HG02870 (cell line): ENCODE measurements at regions not wholly inside any gene's neighbourhood (a gene's known extent, or its start where the extent isn't known, plus 50 kb on each side); places are given as distances from the start of the nearest gene placed in this dataset.

Experiments
- ATAC-seq: cut with Tn5 transposase; IDR thresholded peaks from one replicate; pipeline ENCODE4 v1.9.1; 2021; ENCODE audit warnings: mild to moderate bottlenecking, moderate library complexity; ENCODE audit not compliant: unreplicated experiment

DNA sequence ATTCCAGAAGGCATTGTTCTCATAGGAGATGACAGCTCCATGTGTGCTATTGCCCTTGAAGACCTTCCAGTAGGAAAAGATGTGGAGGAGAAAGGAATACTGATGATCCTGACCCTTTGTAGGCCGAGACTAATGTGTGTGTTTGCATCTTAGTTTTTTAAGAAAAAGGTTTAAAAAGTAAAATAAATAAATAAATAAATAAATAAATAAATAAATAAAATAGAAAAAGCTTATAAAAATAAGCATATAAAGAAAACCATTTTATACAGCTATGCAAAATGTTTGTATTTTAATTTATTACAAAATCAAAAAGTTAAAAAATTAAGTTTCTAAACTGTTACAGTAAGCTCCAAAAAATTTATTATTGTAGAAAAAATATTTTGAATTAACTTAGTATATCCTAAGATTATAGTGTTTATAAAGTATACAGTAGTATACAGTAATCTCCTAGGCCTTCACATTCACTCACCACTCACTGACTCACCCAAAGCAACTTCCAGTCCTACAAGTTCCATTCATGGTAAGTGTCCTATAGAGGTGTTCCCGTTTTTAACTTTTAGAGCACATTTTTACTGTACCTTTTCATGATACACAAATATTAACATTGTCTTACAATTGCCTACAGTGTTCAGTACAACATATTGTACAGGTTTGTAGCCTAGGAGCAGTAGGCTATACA, 435.2 kb upstream of the SEMA3A start:
- ATAC-seq, result no peak

- ATAC-seq, result no peak
These were observed 434.6 kb upstream of the SEMA3A start for GRCh38 chr7:84629216-84629615.

DNA sequence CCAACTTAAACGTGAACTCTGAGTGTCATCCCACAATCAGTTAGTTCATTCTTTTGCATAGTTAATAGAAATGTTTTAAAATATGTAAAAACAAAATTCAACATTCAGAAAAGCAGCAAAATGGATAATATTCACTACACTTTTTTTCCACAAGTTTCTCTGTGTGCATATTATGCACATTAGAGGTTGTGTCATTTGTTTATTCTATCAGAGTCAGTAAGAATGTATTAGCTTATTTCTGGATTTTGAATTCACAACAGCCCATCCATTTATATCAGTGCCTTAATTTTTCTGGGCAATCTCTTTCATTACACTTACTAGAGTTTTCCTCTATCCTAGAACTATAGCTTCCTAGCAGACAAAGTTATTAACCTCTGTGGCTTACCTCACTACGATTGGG, 432.7 kb upstream of the SEMA3A start:
- no peak for ATAC-seq

DNA sequence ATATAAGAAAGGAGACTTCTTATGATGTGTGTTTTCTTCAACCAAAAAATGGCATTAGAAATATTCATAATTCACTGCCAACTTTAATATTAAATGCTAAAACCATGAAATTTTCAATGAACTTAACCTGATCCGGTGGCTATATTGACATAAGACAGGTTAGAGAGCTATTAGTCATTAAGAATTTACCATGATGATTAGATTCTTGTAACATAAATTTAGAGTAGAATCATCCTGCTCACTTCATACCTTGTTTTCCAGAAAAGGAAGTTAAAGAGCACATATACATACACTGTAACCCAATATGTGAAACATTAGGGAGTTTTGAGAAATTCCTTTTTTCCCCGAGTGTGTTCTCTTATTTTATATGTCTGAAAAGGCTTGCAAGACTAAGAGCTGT, 430.3 kb upstream of the SEMA3A start:
- no peak for ATAC-seq

DNA sequence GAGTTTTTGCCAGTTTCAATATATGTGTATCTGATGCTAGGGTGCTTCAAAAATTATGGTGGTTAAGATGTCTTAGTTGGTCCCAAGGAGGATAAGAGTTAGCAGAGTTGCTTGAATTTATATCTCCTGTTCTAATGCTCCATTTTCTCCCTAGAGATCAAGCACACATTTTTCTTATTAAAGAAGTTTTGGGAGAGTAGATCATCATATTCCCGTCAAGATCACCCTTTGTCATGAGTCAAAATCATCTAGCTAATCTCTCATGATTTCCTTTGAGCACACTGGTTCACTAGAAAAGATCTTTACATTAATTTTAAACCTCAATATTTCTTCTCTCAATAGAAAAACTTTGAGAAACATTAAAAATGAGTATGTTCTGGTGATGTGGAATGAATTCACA, 429.9 kb upstream of the SEMA3A start:
- no peak for ATAC-seq

GRCh38 chr7:84617265-84618030, 422.9 kb upstream of the SEMA3A start:
- ATAC-seq, result no peak

DNA sequence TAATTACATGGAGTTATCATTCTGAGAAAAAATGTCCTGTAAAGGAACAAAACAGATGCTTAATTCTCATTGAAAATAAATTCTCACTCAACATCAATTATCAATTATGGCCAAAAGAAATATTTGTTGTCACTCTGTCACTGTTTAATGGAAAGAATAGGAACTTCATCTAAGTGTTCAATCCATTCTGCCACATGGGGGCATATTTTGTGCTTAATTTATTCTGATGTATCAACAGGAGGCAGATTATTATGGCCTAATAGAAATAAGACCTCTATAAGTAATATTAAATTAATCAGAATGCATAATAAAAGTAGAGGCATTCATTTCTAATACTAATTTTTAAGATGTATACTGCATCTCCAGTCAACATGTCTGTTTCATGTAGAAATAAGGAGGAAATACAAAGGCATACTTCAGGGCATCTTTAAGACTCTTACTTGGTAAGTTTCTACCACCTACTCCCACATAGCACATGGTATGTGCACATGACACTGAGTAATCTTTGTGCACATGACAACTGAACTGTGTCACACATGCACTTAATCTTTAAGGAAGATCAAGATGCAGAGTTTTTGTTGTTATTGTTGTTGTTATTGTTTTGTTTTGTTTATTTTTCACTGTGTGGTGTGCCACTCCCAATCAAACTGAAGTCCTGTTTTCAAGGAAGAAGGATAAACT, 420.4 kb upstream of the SEMA3A start:
- no peak for ATAC-seq

- no peak for ATAC-seq
These were observed 418.5 kb upstream of the SEMA3A start for GRCh38 chr7:84612981-84613681.

GRCh38 chr7:84611391-84611790, 416.8 kb upstream of the SEMA3A start:
- no peak for ATAC-seq

GRCh38 chr7:84610390-84610789, 415.8 kb upstream of the SEMA3A start:
- ATAC-seq, result no peak

- ATAC-seq, result no peak
These were observed 410.7 kb upstream of the SEMA3A start for GRCh38 chr7:84605301-84605700.

GRCh38 chr7:84603545-84603944, 409.0 kb upstream of the SEMA3A start:
- no peak for ATAC-seq

DNA sequence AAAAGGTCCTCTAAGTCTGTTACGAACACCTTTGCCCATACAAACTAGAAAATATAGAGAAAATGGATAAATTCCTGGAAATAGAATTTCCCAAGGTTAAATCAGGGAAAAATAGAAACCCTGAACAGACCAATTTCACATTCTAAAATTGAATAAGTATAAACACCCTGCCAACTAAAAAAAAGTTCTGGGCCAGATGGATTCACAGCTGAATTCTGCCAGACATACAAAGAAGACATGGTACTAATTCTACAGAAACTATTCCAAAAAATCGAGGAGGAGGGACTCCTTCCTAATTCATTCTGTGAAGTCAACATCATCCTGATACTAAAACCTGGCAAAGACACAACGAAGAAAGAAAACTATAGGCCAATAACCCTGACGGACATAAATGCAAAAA, 400.4 kb upstream of the SEMA3A start:
- ATAC-seq, result no peak

DNA sequence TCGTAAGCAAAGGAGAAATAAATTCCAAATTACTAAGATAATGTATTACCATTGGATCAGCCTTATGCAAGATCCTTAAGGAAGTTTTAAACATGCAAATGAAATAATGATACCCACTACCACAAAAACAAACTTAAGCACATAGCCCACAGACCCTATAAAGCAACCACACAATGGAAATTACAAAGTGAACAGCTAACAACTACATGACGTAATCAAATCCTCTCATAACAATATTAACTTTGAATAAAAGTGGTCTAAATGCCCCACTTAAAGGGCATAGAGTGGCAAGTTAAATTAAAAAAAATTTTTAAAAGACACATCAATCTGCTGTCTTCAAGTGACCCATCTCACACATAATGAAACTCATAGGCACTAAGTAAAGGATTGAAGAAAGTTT, 397.3 kb upstream of the SEMA3A start:
- no peak for ATAC-seq

DNA sequence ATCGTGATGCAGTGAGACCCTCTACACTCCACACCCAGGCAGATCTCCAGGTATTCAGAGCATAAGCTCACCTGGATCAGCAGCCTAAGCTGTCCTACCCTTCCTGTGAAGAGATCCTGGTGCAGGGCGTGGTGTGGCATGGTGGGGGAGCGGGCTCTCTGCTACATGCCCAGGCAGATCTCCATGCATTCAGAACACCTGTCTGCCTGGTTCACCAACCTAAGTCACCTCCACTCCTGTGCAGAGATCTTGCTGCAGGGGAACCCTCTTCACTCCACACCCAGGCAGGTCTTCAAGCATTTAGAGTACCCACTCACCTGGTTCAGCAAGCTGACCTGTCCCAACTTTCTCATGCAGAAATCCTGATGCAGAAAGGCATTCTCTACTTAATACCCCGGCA, 394.4 kb upstream of the SEMA3A start:
- ATAC-seq, result no peak

GRCh38 chr7:84583331-84583730, 388.7 kb upstream of the SEMA3A start:
- ATAC-seq, result no peak

DNA sequence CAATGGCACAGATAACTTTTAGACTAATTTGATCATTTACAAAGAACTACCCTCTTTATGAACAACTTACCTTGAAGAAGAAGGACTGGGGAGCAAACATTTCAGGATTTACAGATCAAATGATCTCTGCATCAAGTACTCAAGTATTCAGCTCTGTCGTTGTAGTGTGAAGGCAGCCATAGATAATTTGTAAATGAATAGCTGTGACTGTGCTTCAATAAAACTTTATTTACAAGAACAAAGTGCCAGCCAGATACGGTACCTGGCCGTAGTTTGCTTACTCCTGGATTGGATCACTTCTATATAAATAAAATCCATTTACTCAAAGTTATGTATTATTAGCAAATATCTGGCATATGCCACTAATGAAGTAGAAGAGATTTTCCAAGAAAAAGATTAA, 388.2 kb upstream of the SEMA3A start:
- no peak for ATAC-seq

DNA sequence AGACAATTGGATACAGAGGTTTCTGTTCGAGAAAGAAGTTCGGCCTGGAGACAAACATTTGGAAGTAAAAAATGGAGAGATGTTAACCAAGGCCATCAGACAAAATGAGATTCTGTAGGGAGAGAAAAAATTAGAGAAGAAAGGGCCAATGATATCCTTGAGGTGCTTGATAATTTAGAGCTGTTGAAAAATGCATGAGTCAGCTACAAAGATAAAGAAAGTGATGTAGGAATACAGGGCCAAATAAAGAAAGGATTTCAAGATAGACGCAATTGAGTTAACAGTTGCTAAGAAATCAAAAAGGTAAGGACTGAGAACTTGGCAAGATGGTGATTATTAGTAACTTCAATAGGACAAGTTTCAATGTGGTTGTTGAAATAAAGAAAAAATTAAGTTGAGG, 384.2 kb upstream of the SEMA3A start:
- no peak for ATAC-seq

DNA sequence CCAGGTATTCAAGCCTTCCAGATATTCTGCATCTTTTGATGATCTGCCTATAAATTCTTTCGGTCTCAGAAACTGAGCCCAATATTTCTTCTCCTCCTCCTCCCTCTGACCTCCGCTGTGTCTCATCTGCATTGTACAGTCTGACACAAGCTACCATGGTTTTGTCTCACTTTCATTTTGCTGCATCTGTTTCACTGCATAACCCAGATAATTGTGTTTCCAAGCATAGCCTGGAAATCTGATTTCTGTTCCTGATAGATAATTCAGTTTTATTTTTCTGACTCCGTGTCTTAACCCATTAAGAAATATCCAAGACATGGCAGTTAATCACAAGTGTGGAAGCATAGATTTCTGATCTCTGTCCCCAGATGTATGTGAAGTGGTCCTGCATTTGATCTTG, 374.2 kb upstream of the SEMA3A start:
- ATAC-seq, result no peak

DNA sequence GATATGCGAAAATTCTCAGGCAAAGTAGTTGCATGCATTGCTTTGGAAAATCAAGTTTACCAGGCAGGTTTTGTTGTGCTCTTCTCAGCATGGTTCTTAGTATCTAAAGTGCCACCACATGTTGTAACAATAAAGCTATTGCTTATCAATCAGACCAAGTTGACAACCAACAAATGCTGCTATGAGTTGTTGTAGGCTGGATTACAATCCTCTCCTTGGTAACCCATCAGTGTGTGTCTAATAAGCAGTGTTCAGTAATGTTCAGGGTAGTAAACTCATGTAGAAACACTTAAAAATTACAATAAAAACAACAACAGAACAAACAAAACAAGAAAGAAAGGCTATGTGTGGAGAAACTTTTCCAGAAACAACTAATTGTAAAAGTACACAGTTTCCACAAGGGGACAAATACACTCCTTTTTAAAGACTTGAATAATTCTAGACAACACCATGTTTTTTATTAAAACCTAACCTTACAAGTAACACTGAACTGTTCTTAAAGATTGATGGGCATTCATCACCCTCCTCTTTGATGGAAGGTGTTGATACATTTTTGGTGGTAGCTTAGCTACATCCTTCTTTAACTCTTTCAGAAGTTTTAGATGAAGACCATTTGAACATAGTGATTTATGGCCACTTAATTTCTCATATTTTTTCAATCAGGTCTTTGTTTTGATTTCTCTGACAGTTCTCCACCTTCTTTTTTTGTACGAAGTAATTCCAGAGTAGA, 370.9 kb upstream of the SEMA3A start:
- ATAC-seq, result no peak

DNA sequence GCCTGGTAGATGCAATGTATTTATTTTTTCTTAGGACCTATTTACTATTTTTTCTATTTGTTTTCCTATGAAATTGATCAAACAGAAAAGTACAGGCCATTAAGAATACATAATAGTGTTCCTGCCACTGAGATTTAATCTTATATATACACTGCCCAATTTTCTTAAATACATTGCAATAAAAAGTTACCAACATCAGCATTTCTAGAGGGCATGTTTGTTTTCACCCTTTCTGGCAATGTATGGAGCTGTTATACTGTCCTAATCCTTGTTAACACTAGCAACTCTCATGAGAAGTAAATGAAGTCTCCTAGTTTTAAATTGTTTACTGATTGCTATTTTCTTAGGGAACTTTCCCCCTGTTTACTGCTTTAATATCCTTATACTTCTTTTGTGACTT, 359.1 kb upstream of the SEMA3A start:
- ATAC-seq, result no peak
